IMR-90 (cell line): ENCODE measurements at regions not wholly inside any gene's neighbourhood (a gene's known extent, or its start where the extent isn't known, plus 50 kb on each side); places are given as distances from the start of the nearest gene placed in this dataset.

Experiments
- ATAC-seq: fragments of 200-7000 bp; cut with Tn5 transposase; 2 replicates; pipeline ENCODE4 v1.9.1; 2020; ENCODE audit warnings: low read depth, mild to moderate bottlenecking, moderate library complexity
- BruUV-seq: library from RNA; stranded (reverse); fragments of 400-500 nt; replicated peaks from 2 replicates; lab custom pipeline; 2021; lab: Mats Ljungman, UMichigan
- CTCF ChIA-PET: fragments of 300-600 bp; formaldehyde crosslinking; extraction: SDS; loops from one replicate; lab custom pipeline; 2021; ENCODE audit warnings: antibody characterized with exemption; lab: Yijun Ruan, JAX
- POLR2A ChIA-PET: fragments of 300-600 bp; sonication (Branson Sonifier 250); formaldehyde crosslinking; loops from one replicate; lab custom pipeline; 2022; ENCODE audit warnings: antibody characterized with exemption; ENCODE audit not compliant: unreplicated experiment; lab: Charles Lee
- DNase-seq: peaks from one replicate; pipeline ENCODE4 v3.0.0; 2013
- H2AFZ ChIP-seq: replicated peaks from 2 replicates; pipeline ENCODE3; 2013; ENCODE audit warnings: low read length, mild to moderate bottlenecking; ENCODE audit not compliant: poor library complexity
- H2AK5ac ChIP-seq: 2 replicates; pipeline ENCODE4 v1.6.1; 2013; ENCODE audit warnings: low read depth, low read length, inconsistent platforms
- H2AK9ac ChIP-seq: replicated peaks from 2 replicates; pipeline ENCODE3; 2013; ENCODE audit warnings: mild to moderate bottlenecking, low read depth, low read length, moderate library complexity; ENCODE audit not compliant: poor library complexity
- H2BK120ac ChIP-seq: 2 replicates; pipeline ENCODE4 v1.6.1; 2013; ENCODE audit warnings: low read depth, low read length, inconsistent platforms
- H2BK15ac ChIP-seq: 3 replicates; pipeline ENCODE4 v1.6.1; 2013; ENCODE audit warnings: low read depth, low read length, inconsistent platforms
- H2BK20ac ChIP-seq: 2 replicates; pipeline ENCODE4 v1.6.1; 2013; ENCODE audit warnings: low read depth, mild to moderate bottlenecking, inconsistent platforms, low read length, moderate library complexity
- H2BK5ac ChIP-seq: 2 replicates; pipeline ENCODE4 v1.6.1; 2013; ENCODE audit warnings: mild to moderate bottlenecking, low read depth, low read length, inconsistent platforms; ENCODE audit not compliant: poor library complexity, severe bottlenecking
- H3K14ac ChIP-seq: replicated peaks from 2 replicates; pipeline ENCODE4 v1.6.1; 2013; ENCODE audit warnings: low read depth, low read length, inconsistent platforms
- H3K18ac ChIP-seq: 2 replicates; pipeline ENCODE4 v1.6.1; 2013; ENCODE audit warnings: low read depth, low read length, control low read depth
- H3K23ac ChIP-seq: 2 replicates; pipeline ENCODE4 v1.6.1; 2013; ENCODE audit warnings: low read depth, low read length, inconsistent platforms
- H3K27ac ChIP-seq: 2 replicates; pipeline ENCODE4 v1.5.1; 2013; ENCODE audit warnings: mild to moderate bottlenecking, control low read depth, low read length; ENCODE audit not compliant: insufficient read depth
- H3K27me3 ChIP-seq: 2 replicates; pipeline ENCODE4 v1.6.1; 2013; ENCODE audit warnings: low read length; ENCODE audit not compliant: control insufficient read depth, insufficient read depth
- H3K36me3 ChIP-seq: 2 replicates; pipeline ENCODE4 v1.6.1; 2013; ENCODE audit warnings: low read length, mixed read lengths; ENCODE audit not compliant: control insufficient read depth, insufficient read depth
- H3K4ac ChIP-seq: 2 replicates; pipeline ENCODE4 v1.6.1; 2013; ENCODE audit warnings: low read depth, low read length, inconsistent platforms
- H3K4me1 ChIP-seq: 2 replicates; pipeline ENCODE4 v1.6.1; 2013; ENCODE audit warnings: low read length, mixed read lengths; ENCODE audit not compliant: control insufficient read depth, insufficient read depth
- H3K4me2 ChIP-seq: 2 replicates; pipeline ENCODE4 v1.6.1; 2013; ENCODE audit warnings: low read depth, mild to moderate bottlenecking, control low read depth, low read length, moderate library complexity
- H3K4me3 ChIP-seq: 2 replicates; pipeline ENCODE4 v1.5.1; 2013; ENCODE audit warnings: low read depth, mild to moderate bottlenecking, control low read depth, low read length, moderate library complexity; ENCODE audit not compliant: insufficient read depth
- H3K56ac ChIP-seq: 2 replicates; pipeline ENCODE4 v1.6.1; 2013; ENCODE audit warnings: low read length, inconsistent platforms; ENCODE audit not compliant: insufficient read depth; ENCODE audit errors: extremely low read depth
- H3K79me1 ChIP-seq, 2 experiments: 2 replicates each; pipeline ENCODE4 v1.6.1; 2013; ENCODE audit warnings: low read length in 2 of 2, inconsistent platforms in 1 of 2, low read depth in 1 of 2
- H3K9ac ChIP-seq: 2 replicates; pipeline ENCODE4 v1.6.1; 2013; ENCODE audit warnings: low read depth, low read length, control low read depth
- H3K9me1 ChIP-seq: 2 replicates; pipeline ENCODE4 v1.6.1; 2013; ENCODE audit warnings: low read length, inconsistent platforms; ENCODE audit not compliant: insufficient read depth
- H3K9me3 ChIP-seq: 2 replicates; pipeline ENCODE4 v1.6.1; 2013; ENCODE audit warnings: low read length; ENCODE audit not compliant: control insufficient read depth, insufficient read depth
- H4K20me1 ChIP-seq: 2 replicates; pipeline ENCODE4 v1.6.1; 2013; ENCODE audit warnings: low read length, inconsistent platforms; ENCODE audit not compliant: insufficient read depth
- H4K5ac ChIP-seq: 2 replicates; pipeline ENCODE4 v1.6.1; 2013; ENCODE audit warnings: mild to moderate bottlenecking, low read depth, low read length, control low read depth
- H4K8ac ChIP-seq, 2 experiments: 2 replicates each; pipeline ENCODE4 v1.6.1; 2013; ENCODE audit warnings: low read depth in 2 of 2, low read length in 2 of 2, control low read depth in 1 of 2, inconsistent platforms in 1 of 2
- H4K91ac ChIP-seq: 2 replicates; pipeline ENCODE4 v1.6.1; 2013; ENCODE audit warnings: low read depth, low read length, inconsistent platforms; ENCODE audit not compliant: insufficient read depth
- FOS ChIP-seq: fragments of 150-350 bp; IDR thresholded peaks from 2 replicates; pipeline ENCODE4 v1.6.1; 2016; ENCODE audit warnings: low read depth, low read length
- MAZ ChIP-seq: IDR thresholded peaks from 2 replicates; pipeline ENCODE4 v1.6.1; 2012; ENCODE audit warnings: low read depth, mild to moderate bottlenecking, low read length, improper control_type of control experiment, moderate library complexity, borderline replicate concordance
- RCOR1 ChIP-seq: IDR thresholded peaks from 2 replicates; pipeline ENCODE4 v1.6.1; 2012; ENCODE audit warnings: mild to moderate bottlenecking, low read length, improper control_type of control experiment; ENCODE audit not compliant: insufficient replicate concordance
- WGBS, 2 experiments: methylation state at CpG; one replicate each; pipeline versions ENCODE4 v1.1.5 to v1.1.7; 2013; ENCODE audit warnings: missing lambda C conversion rate in 2 of 2; ENCODE audit not compliant: insufficient read length in 1 of 2; ENCODE audit errors: extremely low coverage in 2 of 2; 5-methylcytosine and 5-hydroxymethylcytosine counted together
- dilution Hi-C: fragments of 300-500 bp; cut with HindIII; formaldehyde crosslinking; loops from one replicate; pipeline ENCODE4 v1.14.3; 2018; ENCODE audit warnings: low sequenced_read_pairs; ENCODE audit not compliant: unreplicated experiment
- in situ Hi-C: fragments of 300-500 bp; cut with MboI; formaldehyde crosslinking; loops from 3 replicates; pipeline ENCODE4 v1.14.3; 2019; ENCODE audit warnings: low sequenced_read_pairs, inconsistent platforms, mixed read lengths
- intact Hi-C: fragments of 100-400 bp; cut with micrococcal nuclease; formaldehyde crosslinking; loops from 2 replicates; pipeline ENCODE4 v1.10.0; 2022
- TF ChIP-seq, protein P1 (sequence below): conservative IDR thresholded peaks from 2 replicates; pipeline ENCODE4 v1.5.1; 2012; ENCODE audit warnings: mild to moderate bottlenecking, low read depth, low read length, improper control_type of control experiment

- no peak overlapping the region for H3K4ac ChIP-seq
- no peaks in the 10 kb centered on the region for H3K79me1 ChIP-seq
- CTCF ChIA-PET: no interaction called here
- DNase-seq (peak; percentile 13), ATAC-seq (no peak; the same call in 1 of the 2 replicates)
- H3K23ac ChIP-seq: no peak overlapping the region
- dilution Hi-C loops: no loop called here
- H2AFZ ChIP-seq: no peak overlapping the region
- H2BK15ac ChIP-seq: no peak overlapping the region
- WGBS, 2 experiments: no CpG with 5 or more reads among the region's 2 CpGs
- no peak overlapping the region for H4K5ac ChIP-seq
- intact Hi-C loops: no loop called here
- H2AK9ac ChIP-seq: no peak overlapping the region
- no peaks in the 10 kb centered on the region for H3K9me1 ChIP-seq
- no peak overlapping the region for H2BK120ac ChIP-seq
- H2BK20ac ChIP-seq: no peak overlapping the region
- H3K36me3 ChIP-seq: no peaks in the 10 kb centered on the region
- H3K9ac ChIP-seq: no peak overlapping the region
- H3K56ac ChIP-seq: no peak overlapping the region
- no peak overlapping the region for H3K14ac ChIP-seq
- POLR2A ChIA-PET: no interaction called here
- H3K18ac ChIP-seq: no peak overlapping the region
- no peaks in the 10 kb centered on the region for H3K27me3 ChIP-seq
- H3K4me2 ChIP-seq: no peak overlapping the region
- in situ Hi-C loops: no loop called here
- no peaks in the 10 kb centered on the region for H4K20me1 ChIP-seq
- no peak overlapping the region for H4K91ac ChIP-seq
- no peaks in the 10 kb centered on the region for H3K4me1 ChIP-seq
- TF ChIP-seq, protein P1, sequence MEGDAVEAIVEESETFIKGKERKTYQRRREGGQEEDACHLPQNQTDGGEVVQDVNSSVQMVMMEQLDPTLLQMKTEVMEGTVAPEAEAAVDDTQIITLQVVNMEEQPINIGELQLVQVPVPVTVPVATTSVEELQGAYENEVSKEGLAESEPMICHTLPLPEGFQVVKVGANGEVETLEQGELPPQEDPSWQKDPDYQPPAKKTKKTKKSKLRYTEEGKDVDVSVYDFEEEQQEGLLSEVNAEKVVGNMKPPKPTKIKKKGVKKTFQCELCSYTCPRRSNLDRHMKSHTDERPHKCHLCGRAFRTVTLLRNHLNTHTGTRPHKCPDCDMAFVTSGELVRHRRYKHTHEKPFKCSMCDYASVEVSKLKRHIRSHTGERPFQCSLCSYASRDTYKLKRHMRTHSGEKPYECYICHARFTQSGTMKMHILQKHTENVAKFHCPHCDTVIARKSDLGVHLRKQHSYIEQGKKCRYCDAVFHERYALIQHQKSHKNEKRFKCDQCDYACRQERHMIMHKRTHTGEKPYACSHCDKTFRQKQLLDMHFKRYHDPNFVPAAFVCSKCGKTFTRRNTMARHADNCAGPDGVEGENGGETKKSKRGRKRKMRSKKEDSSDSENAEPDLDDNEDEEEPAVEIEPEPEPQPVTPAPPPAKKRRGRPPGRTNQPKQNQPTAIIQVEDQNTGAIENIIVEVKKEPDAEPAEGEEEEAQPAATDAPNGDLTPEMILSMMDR: no peak
- TF ChIP-seq FOS (no peak), RCOR1 (no peak), MAZ (no peak)
- H3K27ac ChIP-seq: no peak overlapping the region
- no peak overlapping the region for H2AK5ac ChIP-seq
- no peak overlapping the region for H3K4me3 ChIP-seq
- H2BK5ac ChIP-seq: no peak overlapping the region
- BruUV-seq: no TSS peak
- no peak overlapping the region for H4K8ac ChIP-seq
- H3K9me3 ChIP-seq: no peaks in the 10 kb centered on the region
These were observed 222.6 kb upstream of the DPYD start for GRCh38 chr1:98143403-98143802.
